NCI-H2107 treated with DMSO at 0.1 percent for 48 hours (cell line): ENCODE measurements at regions not wholly inside any gene's neighbourhood (a gene's known extent, or its start where the extent isn't known, plus 50 kb on each side); places are given as distances from the start of the nearest gene placed in this dataset.

Source experiments
- DNase-seq: peaks from one replicate; lab custom pipeline; 2025; ENCODE audit not compliant: unreplicated experiment; lab: John Stamatoyannopoulos, UW

DNA sequence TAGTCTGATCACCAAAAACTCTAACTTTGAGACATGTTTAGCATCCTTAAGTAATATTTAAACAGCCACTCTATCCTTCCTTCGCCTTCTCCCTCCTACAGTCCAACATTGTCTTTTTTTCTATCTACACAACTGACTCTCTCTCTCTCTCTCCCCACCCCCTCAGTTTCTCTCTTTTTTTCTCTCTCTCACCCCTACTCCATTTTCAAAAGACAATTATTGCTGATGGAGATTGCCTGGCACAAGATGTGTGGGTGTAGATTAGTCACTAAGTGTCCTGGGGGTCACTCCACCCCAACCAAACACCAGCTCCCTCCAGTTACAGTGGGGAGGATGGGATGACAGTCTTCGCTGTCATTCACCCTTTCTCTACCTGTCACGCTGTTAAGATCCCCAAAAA lies 94.5 kb upstream of the NFIA start:
- DNase-seq: no peak

GRCh38 chr1:60984062-60984799 lies 98.1 kb upstream of the NFIA start:
- no peak for DNase-seq

DNA sequence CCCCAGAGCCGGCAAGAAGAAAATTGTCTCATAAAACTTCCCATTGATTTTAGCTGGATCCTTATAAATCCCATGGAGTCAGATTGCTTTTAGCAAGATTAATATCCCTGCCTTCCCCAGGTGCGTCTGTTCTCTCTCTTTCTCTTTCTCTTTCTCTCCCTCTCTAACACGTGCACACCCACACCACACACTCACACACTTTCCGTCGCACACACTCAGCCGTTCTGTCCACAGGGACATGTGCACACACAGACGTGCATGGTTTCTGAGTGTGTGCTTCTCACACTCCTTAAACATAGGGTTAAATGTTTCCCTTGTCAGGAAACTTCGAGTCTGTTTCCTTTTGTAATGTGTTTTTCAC lies 98.7 kb upstream of the NFIA start:
- DNase-seq: no peak

DNA sequence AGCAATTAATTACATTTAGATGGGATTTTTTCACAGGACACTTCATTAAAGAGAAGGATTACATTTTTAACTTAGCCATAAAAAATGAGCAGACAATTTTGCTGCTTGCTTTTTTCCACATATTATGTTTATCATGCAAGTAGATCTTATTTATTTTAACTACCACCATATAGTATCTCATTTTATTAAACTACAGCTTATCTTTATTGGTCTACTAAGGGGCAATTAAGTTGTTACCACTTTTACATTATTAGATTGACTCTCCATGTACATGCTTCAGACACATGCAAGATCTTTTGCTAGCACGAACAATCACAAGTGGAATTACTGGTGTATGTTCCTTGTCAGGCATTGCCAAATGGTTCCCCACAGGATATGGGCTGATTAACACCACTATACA lies 99.8 kb upstream of the NFIA start:
- no peak for DNase-seq

DNA sequence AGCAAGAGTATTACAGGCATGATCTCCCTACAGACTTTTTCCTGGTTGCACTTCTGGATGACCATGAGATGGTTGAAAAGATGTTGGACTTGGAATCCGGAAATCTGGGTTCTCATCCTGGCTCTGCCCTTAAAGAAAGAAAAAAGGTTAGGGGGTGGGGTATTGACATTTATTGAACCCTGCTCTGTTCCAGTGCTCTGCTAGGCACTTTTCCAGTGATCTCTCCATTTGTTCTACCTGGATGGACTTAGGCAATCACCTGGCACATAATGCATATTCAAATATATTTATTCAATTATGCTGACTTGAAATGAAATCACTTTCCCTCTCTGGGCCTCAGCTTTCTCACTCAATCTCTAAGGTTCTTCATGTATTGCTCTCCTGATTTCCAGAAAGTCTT lies 101.0 kb upstream of the NFIA start:
- DNase-seq: no peak

DNA sequence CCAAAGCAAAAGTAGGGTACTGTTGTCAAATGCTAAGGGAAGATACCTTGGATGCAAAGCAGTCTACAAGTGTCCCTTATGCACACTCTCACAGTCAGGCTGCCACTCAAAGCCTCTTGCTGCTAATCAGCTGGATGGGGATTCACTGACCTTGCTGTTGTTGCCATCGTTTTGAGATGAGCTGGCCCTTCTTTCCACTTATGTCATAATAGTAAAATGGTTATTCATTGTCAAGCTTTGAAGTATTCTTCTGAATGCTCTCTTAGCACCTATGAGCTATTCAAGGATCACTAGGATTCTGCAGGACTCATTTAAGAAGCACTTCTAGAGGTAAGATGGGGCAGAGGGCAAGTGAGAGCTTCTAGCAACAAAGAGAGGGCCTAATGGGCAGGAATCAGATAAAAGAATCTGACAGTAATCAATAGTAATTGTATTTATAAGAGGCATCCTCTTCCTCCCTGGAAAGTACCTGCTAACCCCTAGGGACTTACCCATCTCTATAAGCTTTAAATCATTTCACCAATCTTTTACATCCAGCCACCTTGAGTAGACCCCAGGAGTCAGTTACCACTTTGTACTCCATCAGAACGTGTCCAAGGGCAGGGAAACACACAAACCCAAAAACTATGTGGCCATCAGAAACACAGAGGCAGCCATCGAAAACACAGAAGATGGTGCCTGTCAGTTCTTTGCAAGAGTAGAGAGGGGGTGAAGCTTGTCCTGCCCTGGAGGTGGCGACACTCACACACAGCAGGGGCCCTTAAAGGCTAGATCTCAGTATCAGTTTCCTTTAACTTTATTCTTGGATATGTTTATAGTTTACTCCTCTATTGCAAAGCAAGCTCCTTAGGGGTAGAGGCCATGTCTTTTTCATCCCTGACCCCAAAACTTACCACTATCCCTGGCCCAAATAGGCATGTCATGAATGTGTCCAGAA lies 103.7 kb upstream of the NFIA start:
- no peak for DNase-seq

- DNase-seq: no peak
Measured at GRCh38 chr1:60977661-60978060, 104.7 kb upstream of the NFIA start.

DNA sequence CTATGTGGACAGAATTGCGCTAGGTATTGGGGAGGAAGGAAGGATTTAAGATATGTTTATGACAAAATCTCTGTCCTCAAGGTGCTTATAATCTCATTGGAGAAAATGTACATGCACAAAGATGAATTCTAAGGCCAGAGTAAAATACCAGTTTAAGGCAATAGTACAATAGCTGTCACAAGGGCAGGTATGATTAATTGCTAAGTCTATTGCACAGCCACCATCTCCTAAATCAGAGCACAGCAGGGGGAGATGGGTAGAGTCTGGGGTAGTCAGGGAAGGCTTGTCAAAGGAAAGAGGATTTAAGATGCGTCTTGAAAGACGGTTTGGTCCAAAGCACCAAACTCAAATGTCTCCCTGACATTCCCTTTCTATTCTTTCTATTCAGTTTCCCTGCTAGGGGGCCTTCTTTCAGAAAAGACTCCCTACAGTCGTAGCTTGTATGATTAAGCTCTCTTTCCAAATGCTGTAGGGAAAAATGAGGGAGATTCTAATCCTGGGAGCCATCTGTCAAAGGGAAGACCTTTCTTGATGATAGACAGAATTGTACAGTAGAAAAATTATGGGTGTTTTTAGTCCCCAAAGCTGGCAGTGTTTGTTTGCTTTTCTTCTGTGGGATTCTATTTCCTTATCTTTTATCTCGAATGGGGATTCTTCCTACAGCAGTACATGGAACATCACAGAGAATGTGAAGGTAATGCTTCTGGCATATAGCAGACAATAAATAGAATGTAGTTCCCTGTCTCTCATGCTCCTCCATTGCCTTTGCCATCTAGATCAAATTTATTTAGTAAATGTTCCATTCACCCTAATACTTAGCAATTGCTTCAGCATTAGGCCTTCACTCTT lies 107.6 kb upstream of the NFIA start:
- DNase-seq: no peak

DNA sequence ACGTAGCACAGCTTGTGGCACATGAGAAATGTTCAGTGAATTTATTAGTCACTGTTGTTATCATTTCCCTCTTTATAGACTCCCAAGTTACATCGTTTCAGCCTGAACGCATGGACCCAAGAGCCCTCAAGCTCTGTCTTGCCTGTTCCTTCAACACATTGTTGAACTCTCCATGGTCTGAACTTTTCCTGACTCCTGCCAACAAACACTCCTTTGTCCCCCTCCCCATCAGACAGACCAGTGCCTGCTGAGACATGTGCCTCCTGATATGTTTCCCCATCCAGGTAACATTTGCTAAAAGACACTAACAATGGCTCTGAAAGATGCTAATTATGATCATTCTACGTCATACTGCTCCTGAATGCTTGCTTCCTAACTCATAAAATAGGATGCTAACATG lies 108.7 kb upstream of the NFIA start:
- no peak for DNase-seq

DNA sequence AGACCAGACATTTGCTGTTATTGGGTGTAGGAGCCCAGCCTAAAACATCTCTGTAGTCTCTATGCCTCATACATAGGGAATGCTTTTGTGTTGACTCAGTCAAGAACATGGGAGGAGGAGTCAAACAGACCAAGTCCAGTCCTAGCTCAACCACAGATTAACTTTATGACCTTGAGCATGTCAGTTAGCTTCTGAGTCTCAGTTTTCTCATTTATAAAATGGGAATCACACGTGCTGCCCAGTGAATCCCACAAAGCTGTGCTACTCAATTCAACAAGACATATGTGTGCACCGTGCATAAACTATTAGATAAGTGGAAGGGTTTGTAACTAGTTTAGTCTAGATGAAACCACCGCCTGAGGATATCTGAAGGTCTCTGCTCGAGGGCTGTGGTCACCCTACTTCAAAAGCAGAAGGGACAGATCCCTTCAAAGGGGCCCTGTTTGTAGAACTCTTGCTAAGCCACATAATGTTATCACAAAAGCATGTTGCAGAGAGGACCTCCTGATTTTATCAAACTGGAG lies 109.5 kb upstream of the NFIA start:
- DNase-seq: no peak

DNA sequence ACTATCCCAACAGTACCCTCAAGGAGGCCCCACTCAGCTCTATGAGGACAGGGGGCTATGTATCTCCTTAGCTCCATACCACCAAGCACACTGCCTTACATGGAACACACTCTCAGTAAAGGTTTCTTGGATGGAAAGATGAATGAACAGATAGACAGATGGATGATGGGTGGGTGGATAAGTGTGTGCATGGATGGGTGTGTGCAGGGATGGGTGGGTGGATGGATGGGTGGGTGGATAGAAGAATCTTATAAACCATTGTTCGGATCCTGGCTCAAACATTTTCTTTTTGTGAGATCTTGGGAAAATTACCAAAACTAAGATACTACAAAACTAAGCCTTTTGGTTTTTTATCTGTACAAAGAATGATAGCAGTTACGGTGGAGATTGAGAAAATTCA lies 111.0 kb upstream of the NFIA start:
- no peak for DNase-seq

DNA sequence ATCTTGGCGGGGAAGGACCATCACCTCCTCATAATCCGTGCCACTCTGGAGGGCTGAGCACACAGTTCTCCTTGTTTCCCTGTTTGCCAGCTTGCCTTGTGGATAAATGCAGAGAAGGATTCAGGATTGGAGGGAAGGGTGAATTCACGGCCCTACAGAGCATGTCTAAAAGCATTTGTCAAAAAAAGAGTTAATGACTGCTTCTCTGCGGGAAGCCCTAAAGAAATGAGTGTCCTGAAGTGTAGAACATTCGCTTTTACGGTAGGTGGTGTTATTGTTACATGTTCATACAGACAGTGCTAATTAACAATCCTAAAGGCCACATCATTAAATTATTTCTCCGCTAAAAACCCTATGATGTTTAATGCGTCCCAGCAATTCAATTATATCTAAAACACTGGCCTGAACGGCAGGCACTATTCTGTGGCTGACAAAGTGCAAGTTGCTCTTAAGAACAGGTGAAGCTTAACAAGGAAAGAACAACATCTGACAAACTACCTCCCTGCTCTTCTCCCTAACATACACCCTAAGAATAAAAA lies 112.3 kb upstream of the NFIA start:
- peak; percentile 48 for DNase-seq

DNA sequence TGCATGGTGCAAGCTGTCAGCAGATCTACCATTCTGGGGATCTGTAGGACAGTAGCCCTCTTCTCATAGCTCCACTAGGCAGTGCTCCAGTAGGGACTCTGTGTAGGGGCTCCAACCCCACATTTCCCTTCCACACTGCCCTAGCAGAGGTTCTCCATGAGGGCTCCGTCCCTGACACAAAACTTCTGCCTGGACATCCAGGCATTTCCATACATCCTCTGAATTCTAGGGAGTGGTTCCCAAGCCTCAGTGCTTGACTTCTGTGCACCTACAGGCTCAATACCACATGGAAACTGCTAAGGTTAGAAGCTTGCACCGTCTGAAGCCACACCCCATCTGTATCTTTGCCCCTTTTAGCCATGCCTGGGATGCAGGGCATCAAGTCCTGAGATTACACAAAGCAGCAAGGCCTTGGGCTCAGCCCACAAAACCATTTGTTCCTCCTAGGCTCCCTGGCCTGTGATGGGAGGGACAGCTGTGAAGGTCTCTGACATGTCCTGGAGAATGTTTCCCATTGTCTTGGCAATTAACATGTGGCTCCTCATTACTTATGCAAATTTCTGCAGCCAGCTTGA lies 117.0 kb upstream of the NFIA start:
- DNase-seq: no peak

- DNase-seq: no peak
Measured at GRCh38 chr1:60963167-60963940, 119.0 kb upstream of the NFIA start.

GRCh38 chr1:60960891-60961461 lies 121.4 kb upstream of the NFIA start:
- DNase-seq: no peak

- DNase-seq: no peak
Measured at GRCh38 chr1:60959701-60960100, 122.7 kb upstream of the NFIA start.

DNA sequence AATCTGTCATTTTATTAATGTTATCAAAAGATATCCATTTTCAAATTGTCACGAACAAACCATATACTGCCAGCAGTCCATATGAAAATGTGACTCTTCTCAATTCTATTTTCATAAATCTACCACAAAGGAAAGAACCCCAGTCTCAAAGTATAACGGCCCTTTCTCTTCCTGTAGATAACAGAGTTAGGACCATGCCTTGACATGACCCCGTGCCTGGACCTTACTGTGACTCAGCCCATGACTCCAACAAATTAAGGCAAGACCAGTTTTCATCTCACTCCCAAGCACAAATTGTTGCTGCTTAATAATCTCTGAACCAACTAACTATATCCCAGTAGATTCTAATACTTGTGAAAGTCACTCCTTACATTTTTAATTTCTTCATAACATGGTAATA lies 124.4 kb upstream of the NFIA start:
- no peak for DNase-seq

GRCh38 chr1:60956520-60956919 lies 125.8 kb upstream of the NFIA start:
- DNase-seq: no peak

DNA sequence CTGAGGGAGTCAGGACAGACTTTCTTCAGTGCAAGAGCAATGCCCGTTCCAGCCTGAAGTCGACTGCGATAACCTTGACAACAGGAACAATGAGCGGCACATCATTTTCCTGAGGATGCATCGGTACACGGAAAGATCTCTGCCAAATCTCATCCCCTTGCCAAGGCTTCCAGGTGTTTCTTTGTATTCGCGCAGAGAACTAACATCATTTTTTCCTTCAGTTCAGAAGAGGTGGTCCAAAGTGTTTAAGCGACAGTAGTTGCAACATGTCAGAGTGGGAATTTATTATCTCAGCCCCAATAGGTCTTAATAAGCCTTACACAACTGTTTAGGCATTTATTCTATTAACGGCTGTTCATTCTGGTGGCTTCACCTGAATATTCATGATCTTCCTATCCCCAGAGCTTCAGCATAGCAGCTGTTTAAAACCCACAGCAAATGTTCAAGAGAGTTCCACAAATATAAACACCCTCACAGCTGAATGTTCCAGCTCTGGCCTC lies 129.7 kb upstream of the NFIA start:
- DNase-seq: no peak
